ENCODE measurements at regions not wholly inside any gene's neighbourhood (a gene's known extent, or its start where the extent isn't known, plus 50 kb on each side); places are given as distances from the start of the nearest gene placed in this dataset.

DNA sequence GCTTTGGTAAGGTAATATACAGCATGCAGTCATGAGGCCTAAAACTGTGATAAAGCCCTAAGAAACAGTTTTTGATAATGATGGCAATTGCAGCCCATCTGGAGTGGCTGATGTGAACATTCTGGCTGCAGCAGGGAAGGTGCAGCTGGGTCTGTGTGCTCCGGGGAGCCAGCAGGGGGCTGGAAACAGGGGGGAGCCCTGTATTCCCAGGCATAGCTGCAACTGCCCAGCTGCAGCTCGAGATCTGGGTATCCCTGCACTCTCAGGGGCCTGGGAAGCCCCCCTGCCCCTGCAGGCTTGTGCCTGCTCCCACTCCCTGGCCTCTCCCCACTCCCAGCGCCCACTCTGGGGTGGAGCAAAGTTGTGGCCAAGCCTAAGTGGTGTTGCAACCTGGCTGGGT is 95.6 kb downstream of the RRAGB start:
- H3K4me1 ChIP-seq, result no peaks in the 10 kb centered on the region
- no peak overlapping the region for H3K27ac ChIP-seq
- TF ChIP-seq, protein P1, sequence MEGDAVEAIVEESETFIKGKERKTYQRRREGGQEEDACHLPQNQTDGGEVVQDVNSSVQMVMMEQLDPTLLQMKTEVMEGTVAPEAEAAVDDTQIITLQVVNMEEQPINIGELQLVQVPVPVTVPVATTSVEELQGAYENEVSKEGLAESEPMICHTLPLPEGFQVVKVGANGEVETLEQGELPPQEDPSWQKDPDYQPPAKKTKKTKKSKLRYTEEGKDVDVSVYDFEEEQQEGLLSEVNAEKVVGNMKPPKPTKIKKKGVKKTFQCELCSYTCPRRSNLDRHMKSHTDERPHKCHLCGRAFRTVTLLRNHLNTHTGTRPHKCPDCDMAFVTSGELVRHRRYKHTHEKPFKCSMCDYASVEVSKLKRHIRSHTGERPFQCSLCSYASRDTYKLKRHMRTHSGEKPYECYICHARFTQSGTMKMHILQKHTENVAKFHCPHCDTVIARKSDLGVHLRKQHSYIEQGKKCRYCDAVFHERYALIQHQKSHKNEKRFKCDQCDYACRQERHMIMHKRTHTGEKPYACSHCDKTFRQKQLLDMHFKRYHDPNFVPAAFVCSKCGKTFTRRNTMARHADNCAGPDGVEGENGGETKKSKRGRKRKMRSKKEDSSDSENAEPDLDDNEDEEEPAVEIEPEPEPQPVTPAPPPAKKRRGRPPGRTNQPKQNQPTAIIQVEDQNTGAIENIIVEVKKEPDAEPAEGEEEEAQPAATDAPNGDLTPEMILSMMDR (IDR thresholded peaks at IDR 0.05), result no peak
- 36 to 86% (median 56%) methylated on average over 1 to 3 of the region's 3 CpGs for WGBS, 3 donors
- DNase-seq (no peak), ATAC-seq (no peak)
- H3K27me3 ChIP-seq (ENCODE audit: insufficient read depth in 3 of 3, low read length in 2 of 3), result peaks cover 0 to 3% (median 0%) of the 10 kb centered on the region in 3 donors
- H3K9me3 ChIP-seq, result no peaks in the 10 kb centered on the region
- H3K36me3 ChIP-seq (ENCODE audit: insufficient read depth in 1 of 2, low read depth in 1 of 2), result no peaks in the 10 kb centered on the region
- no peak overlapping the region for H3K4me3 ChIP-seq
- intact Hi-C loops (cut with DNase I), result no loop called here

DNA sequence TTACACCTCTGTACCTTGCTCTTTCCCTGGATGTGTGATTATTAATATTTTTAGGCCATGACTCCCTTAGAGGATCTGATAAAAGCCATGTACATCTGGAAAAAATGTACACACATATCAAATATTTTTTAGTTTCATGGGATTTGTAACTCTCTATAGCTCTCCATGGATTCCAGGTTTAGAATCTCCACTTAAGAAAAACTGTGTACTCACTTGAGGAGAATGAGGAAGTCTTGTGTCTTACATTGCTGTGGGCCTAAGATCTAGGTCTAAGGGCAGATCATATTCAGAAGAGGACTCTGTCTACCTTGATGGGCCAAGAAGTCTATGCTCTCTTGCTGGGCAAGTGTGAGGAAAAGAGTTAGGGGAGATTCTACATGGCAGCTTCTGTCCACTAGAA is 98.0 kb downstream of the RRAGB start:
- intact Hi-C loops (cut with DNase I), result no loop called here
- no peak overlapping the region for H3K27ac ChIP-seq
- H3K27me3 ChIP-seq (ENCODE audit: insufficient read depth in 3 of 3, low read length in 2 of 3), result peaks cover 0 to 3% (median 0%) of the 10 kb centered on the region in 3 donors
- TF ChIP-seq, protein P1 (IDR thresholded peaks at IDR 0.05), result no peak
- no peak overlapping the region for H3K4me3 ChIP-seq
- no peak for DNase-seq
- ATAC-seq, result no peak
- no peaks in the 10 kb centered on the region for H3K36me3 ChIP-seq (ENCODE audit: insufficient read depth in 1 of 2, low read depth in 1 of 2)
- no peaks in the 10 kb centered on the region for H3K9me3 ChIP-seq
- no peaks in the 10 kb centered on the region for H3K4me1 ChIP-seq

DNA sequence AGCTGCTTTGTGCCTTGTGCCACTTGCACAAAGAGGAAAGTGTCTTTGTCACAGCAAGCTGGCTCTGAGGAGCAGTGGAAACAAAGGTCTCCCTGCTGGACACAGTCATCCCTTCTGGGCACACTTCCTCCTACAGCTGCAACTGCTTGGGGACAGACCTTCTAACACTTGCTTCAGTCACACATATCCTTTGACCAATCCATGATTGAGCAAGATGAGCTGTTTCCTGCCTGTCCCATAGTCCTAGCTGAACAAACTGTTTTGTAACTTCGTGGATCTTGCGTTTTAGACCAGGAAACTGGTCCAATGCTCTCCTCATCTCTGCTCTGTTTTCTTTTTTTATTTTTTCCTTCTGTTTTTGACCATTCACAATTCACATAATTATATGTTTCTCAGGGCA is 98.5 kb downstream of the RRAGB start:
- Histone ChIP-seq H3K27me3 (ENCODE audit: insufficient read depth in 3 of 3, low read length in 2 of 3) (peaks cover 0 to 3% (median 0%) of the 10 kb centered on the region in 3 donors), H3K36me3 (ENCODE audit: insufficient read depth in 1 of 2, low read depth in 1 of 2) (no peaks in the 10 kb centered on the region), H3K27ac (no peak overlapping the region), H3K9me3 (no peaks in the 10 kb centered on the region), H3K4me3 (no peak overlapping the region), H3K4me1 (no peaks in the 10 kb centered on the region)
- TF ChIP-seq, protein P1 (IDR thresholded peaks at IDR 0.05), result no peak
- DNase-seq (no peak), ATAC-seq (no peak)
- 39 to 68% (median 64%) methylated on average over 2 of the region's 2 CpGs for WGBS, 3 donors
- intact Hi-C loops (cut with DNase I), result no loop called here

DNA sequence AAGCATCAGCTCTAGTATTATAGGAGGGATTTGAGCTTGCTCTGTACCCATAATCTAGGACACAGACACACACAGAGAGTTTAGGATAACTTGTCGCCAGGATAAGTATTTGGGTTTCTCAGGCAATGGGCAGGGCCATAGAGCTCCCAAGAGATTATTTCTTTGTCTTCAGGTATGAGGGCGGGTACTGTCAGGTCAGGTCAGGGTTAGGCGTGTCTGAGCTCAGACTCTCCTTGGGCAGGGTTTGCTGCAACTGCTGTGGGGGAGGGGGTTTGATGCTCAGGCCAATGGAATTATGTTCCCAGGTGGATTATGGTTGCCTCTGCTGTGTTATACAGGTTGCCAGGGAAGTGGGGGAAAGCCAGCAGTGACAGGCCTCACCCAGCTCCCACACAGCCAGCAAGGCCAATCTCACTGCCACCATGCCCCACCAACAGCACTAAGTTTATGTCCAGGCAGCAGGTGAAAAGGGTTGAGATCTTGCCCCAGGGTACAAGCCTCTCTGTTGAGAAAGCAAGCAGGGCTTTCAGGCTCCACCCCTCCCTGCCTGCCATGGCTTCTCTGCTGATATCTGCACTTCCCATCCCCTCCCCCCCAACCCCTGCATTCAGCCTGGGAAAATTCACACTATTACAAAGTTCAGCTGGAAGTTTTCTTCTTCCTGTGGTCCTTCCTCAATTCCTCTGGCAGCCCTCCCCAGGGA is 101.3 kb downstream of the RRAGB start:
- peaks cover 0 to 8% (median 0%) of the 10 kb centered on the region in 3 donors for H3K27me3 ChIP-seq (ENCODE audit: insufficient read depth in 3 of 3, low read length in 2 of 3)

More for the DNA sequence above, 101.3 kb downstream of the RRAGB start:
- Histone ChIP-seq H3K4me3 (no peak overlapping the region), H3K9me3 (peaks cover 8% of the 10 kb centered on the region), H3K36me3 (ENCODE audit: insufficient read depth in 1 of 2, low read depth in 1 of 2) (no peaks in the 10 kb centered on the region), H3K4me1 (no peaks in the 10 kb centered on the region), H3K27ac (no peak overlapping the region)
- TF ChIP-seq, protein P1 (IDR thresholded peaks at IDR 0.05), result no peak
- DNase-seq (no peak), ATAC-seq (no peak)
- intact Hi-C loops (cut with DNase I), result no loop called here
- 65 to 88% (median 76%) methylated on average over 3 of the region's 3 CpGs for WGBS, 3 donors

All from psoas muscle (tissue), 7 donors.